GM10266 (cell line): ENCODE measurements at regions not wholly inside any gene's neighbourhood (a gene's known extent, or its start where the extent isn't known, plus 50 kb on each side); places are given as distances from the start of the nearest gene placed in this dataset.
"Not testable (repeated sequence)": the region's sequence is repeated elsewhere in the genome, so short reads cannot be mapped to it uniquely, and the experiment has no call there.

Experiments used
- DNase-seq: peaks from one replicate; pipeline ENCODE4 v3.0.0; 2012; ENCODE audit errors: extremely low spot score
- CTCF ChIP-seq: IDR thresholded peaks from 2 replicates; pipeline ENCODE4 v1.5.1; 2012; ENCODE audit warnings: mild to moderate bottlenecking, low read depth; ENCODE audit not compliant: control insufficient read depth, insufficient read depth; ENCODE audit errors: missing control alignments

DNA sequence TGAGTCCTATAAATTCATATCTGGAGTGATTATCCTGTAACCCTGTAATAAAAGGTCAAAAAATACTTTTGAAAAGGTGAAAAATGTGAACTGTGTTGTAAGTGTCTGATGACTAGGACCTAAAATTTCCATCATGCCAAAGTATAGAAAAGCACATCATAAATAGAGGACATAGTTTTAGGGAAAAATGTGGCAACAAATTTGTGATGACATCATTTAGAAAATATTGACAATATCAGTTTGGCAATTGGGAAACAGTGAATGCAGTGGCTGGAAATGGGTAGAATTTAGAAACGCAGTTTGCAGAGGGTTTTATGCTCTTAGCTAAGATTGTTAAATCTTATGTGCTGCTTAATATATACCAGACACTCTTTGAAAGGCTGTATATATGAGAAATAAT, 1464.8 kb downstream of the RAPGEF2 start:
- no peak for DNase-seq
- no peak for TF ChIP-seq CTCF

DNA sequence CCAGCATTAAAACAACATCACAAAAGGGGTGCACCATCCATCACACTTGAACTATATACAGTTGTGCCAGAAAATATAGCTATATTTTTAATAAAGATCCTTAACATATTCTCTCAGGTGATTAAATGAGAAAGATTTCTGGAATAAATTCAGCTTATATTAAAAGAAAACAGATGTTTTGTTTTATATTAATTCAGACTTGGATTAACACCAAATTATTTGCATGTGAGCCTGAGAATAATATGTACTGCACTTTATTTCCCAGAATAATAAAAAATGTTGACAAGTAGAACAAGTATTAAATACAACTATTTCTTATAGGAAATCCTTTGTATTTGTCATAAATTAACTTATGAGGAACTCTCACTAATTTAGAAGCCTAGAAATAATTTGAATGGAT, 1467.4 kb downstream of the RAPGEF2 start:
- TF ChIP-seq CTCF, result no peak
- no peak for DNase-seq

DNA sequence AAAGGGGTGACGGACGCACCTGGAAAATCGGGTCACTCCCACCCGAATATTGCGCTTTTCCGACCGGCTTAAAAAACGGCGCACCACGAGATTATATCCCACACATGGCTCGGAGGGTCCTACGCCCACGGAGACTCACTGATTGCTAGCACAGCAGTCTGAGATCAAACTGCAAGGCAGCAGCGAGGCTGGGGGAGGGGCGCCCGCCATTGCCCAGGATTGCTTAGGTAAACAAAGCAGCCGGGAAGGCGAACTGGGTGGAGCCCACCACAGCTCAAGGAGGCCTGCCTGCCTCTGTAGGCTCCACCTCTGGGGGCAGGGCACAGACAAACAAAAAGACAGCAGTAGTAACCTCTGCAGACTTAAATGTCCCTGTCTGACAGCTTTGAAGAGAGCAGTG, 1471.4 kb downstream of the RAPGEF2 start:
- DNase-seq, result not testable (repeated sequence)

DNA sequence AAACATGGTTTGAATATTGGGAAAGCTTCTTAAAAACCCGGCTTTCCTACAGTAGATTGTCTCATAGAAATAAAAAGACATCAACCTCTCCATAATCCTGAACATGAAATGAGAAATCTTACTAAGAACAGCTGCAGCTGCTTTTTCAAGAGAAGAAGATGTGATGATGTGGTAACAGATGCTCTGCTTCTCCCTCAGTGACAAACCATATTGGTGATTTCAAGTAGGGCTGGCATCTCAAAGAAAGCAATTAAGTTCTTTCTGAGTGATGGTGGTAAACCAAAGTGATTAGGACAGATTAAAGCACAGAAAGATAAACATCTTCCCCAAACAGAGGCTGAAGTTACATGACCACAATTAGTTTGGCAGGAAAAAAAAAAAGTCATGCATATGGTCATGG, 1477.7 kb downstream of the RAPGEF2 start:
- no peak for DNase-seq
- TF ChIP-seq CTCF, result no peak

DNA sequence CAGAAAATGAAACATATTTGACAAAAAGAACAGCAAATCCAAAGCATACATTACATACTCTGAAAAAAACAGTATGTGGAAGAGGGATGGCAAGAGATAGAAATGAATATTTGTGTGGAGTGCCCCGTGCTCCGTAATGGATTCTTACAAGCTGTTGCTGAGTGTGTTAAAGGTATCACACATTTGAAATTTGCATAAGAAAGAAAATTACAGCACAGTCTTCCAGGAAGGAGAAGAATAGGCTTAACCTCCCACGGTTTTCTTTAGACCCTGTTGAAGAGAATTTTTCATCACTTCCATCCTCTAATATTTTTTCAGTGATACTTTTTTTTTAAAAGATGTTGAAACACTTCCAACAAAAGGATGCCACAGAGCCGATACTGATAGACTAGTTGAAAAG, 1489.4 kb downstream of the RAPGEF2 start:
- DNase-seq, result no peak
- TF ChIP-seq CTCF, result no peak

- DNase-seq, result no peak
- no peak for TF ChIP-seq CTCF
Observed at GRCh38 chr4:160595646-160596045, 1492.8 kb downstream of the RAPGEF2 start.

GRCh38 chr4:160604541-160604940, 1501.7 kb downstream of the RAPGEF2 start:
- DNase-seq, result no peak
- no peak for TF ChIP-seq CTCF

- DNase-seq, result no peak
Observed at GRCh38 chr4:160611181-160611580, 1508.3 kb downstream of the RAPGEF2 start.

More at GRCh38 chr4:160611181-160611580, 1508.3 kb downstream of the RAPGEF2 start:
- TF ChIP-seq CTCF, result no peak
